MCF 10A (cell line): ENCODE measurements at regions not wholly inside any gene's neighbourhood (a gene's known extent, or its start where the extent isn't known, plus 50 kb on each side); places are given as distances from the start of the nearest gene placed in this dataset.

Source experiments
- BruUV-seq: library from RNA; stranded (reverse); fragments of 400-500 nt; replicated peaks from 2 replicates; lab custom pipeline; 2021; lab: Mats Ljungman, UMichigan
- CTCF ChIA-PET: fragments of 300-600 bp; sonication (Branson Sonifier 250); formaldehyde crosslinking; extraction: SDS; loops from one replicate; lab custom pipeline; 2021; ENCODE audit warnings: antibody characterized with exemption, inconsistent platforms; lab: Yijun Ruan, JAX
- POLR2A ChIA-PET: fragments of 300-600, 350-650 bp; sonication (Branson Sonifier 250); formaldehyde crosslinking; extraction: SDS; loops from one replicate; lab custom pipeline; 2020; ENCODE audit warnings: antibody characterized with exemption, inconsistent platforms; lab: Yijun Ruan, JAX
- DNase-seq: peaks from one replicate; pipeline ENCODE4 v3.0.0-alpha.2; 2018; ENCODE audit not compliant: unreplicated experiment
- H3K27ac Mint-ChIP-seq: one replicate; pipeline ENCODE4 v1.8.0; 2022; ENCODE audit warnings: mild to moderate bottlenecking, low read depth, mixed read lengths; ENCODE audit not compliant: unreplicated experiment
- H3K27me3 Mint-ChIP-seq: one replicate; pipeline ENCODE4 v1.8.0; 2022; ENCODE audit warnings: mixed read lengths; ENCODE audit not compliant: insufficient read depth, unreplicated experiment
- H3K36me3 Mint-ChIP-seq: one replicate; pipeline ENCODE4 v1.8.0; 2022; ENCODE audit warnings: mild to moderate bottlenecking, moderate library complexity, mixed read lengths; ENCODE audit not compliant: insufficient read depth, unreplicated experiment
- H3K4me1 Mint-ChIP-seq: one replicate; pipeline ENCODE4 v1.8.0; 2022; ENCODE audit warnings: mixed read lengths; ENCODE audit not compliant: insufficient read depth, unreplicated experiment
- H3K4me3 Mint-ChIP-seq: one replicate; pipeline ENCODE4 v1.8.0; 2022; ENCODE audit warnings: mild to moderate bottlenecking, moderate library complexity, mixed read lengths; ENCODE audit not compliant: unreplicated experiment
- H3K9me3 Mint-ChIP-seq: one replicate; pipeline ENCODE4 v1.8.0; 2022; ENCODE audit warnings: mixed read lengths; ENCODE audit not compliant: unreplicated experiment
- intact Hi-C: fragments of 100-400 bp; cut with micrococcal nuclease; formaldehyde crosslinking; loops from 2 replicates; pipeline ENCODE4 v1.14.1; 2022
- TF ChIP-seq, protein P1 (sequence below): fragments of 200-600 bp; IDR thresholded peaks from one replicate; pipeline ENCODE4 v1.8.0; 2022; ENCODE audit warnings: antibody characterized with exemption, mild to moderate bottlenecking; ENCODE audit not compliant: unreplicated experiment

DNA sequence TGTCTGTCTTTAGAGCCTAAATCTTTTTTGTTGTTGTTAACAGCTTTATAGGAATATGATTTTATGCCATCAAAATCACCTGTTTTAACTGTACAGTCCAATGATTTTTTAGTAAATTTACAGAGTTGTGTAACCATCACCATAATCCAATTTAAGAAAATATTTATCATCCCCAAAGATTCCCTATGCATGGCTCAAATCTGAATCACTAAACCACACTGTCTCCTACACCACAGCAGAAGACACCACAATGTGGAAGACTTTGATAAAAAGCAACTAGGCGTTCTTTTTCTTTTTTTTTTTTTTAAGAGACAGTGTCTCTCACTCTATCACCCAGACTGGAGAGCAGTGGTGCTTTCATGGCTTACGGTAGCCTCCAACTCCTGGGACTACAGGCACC, 99.6 kb downstream of the TXNL1 start:
- Mint-ChIP-seq H3K36me3 (no peaks in the 10 kb centered on the region), H3K27me3 (no peaks in the 10 kb centered on the region), H3K4me3 (no peak overlapping the region), H3K9me3 (no peaks in the 10 kb centered on the region), H3K4me1 (no peaks in the 10 kb centered on the region), H3K27ac (no peak overlapping the region)
- intact Hi-C loops, result no loop called here
- ChIA-PET CTCF (interaction anchor here (1.3 kb wide), 1 partner anchor 19 kb away, joined by 4 read pairs; no protein-coding TSS in a partner anchor), POLR2A (no interaction called here)
- TF ChIP-seq, protein P1, sequence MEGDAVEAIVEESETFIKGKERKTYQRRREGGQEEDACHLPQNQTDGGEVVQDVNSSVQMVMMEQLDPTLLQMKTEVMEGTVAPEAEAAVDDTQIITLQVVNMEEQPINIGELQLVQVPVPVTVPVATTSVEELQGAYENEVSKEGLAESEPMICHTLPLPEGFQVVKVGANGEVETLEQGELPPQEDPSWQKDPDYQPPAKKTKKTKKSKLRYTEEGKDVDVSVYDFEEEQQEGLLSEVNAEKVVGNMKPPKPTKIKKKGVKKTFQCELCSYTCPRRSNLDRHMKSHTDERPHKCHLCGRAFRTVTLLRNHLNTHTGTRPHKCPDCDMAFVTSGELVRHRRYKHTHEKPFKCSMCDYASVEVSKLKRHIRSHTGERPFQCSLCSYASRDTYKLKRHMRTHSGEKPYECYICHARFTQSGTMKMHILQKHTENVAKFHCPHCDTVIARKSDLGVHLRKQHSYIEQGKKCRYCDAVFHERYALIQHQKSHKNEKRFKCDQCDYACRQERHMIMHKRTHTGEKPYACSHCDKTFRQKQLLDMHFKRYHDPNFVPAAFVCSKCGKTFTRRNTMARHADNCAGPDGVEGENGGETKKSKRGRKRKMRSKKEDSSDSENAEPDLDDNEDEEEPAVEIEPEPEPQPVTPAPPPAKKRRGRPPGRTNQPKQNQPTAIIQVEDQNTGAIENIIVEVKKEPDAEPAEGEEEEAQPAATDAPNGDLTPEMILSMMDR, result no peak
- no TSS peak for BruUV-seq
- no peak for DNase-seq

- Mint-ChIP-seq H3K27ac (no peak overlapping the region), H3K9me3 (no peaks in the 10 kb centered on the region), H3K27me3 (no peaks in the 10 kb centered on the region), H3K4me3 (no peak overlapping the region), H3K4me1 (no peaks in the 10 kb centered on the region), H3K36me3 (no peaks in the 10 kb centered on the region)
- no peak for DNase-seq
- intact Hi-C loops, result no loop called here
- ChIA-PET POLR2A (no interaction called here), CTCF (no interaction called here)
- BruUV-seq, result no TSS peak
- TF ChIP-seq, protein P1, result no peak
These were observed 106.1 kb downstream of the TXNL1 start for GRCh38 chr18:56532176-56532840.

DNA sequence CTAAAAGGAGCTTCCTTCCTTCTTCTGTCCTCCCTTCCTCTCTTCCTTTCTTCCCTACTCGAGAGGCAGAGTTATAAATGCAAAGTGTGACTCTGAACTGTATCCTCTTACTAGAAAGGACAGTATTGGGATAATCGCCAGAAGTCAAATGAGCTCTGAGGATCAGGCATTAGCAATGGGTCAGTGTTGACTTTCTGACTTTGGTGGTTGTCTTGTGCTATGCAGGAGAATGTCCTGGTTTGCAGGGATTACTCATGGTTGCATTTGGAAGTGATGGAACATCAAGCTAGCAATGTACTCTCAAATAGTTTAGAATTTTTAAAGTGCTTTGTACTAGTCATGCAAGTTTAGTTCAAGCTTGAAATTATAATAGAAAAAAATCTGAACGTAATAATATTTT, 115.6 kb downstream of the TXNL1 start:
- Mint-ChIP-seq H3K27me3 (no peaks in the 10 kb centered on the region), H3K4me1 (no peaks in the 10 kb centered on the region)
- POLR2A ChIA-PET, result no interaction called here

GRCh38 chr18:56521263-56521662, 117.1 kb downstream of the TXNL1 start:
- H3K9me3 Mint-ChIP-seq, result no peaks in the 10 kb centered on the region
- CTCF ChIA-PET, result interaction anchor here (0.6 to 0.8 kb wide), 3 partner anchors 53 to 331 kb away, joined by 3 to 5 read pairs (median 4); no protein-coding TSS in a partner anchor
- DNase-seq, result no peak
- no TSS peak for BruUV-seq
- H3K36me3 Mint-ChIP-seq, result peaks cover 6% of the 10 kb centered on the region
- H3K4me1 Mint-ChIP-seq, result no peaks in the 10 kb centered on the region
- no peak overlapping the region for H3K27ac Mint-ChIP-seq
- TF ChIP-seq, protein P1, result no peak
- no peak overlapping the region for H3K4me3 Mint-ChIP-seq
- intact Hi-C loops, result no loop called here
- POLR2A ChIA-PET, result no interaction called here
- no peaks in the 10 kb centered on the region for H3K27me3 Mint-ChIP-seq

More for the DNA sequence above, 115.6 kb downstream of the TXNL1 start:
- CTCF ChIA-PET, result interaction anchor here (0.7 kb wide), 1 partner anchor 154 kb away, joined by 3 read pairs; no protein-coding TSS in a partner anchor
- no TSS peak for BruUV-seq
- Mint-ChIP-seq H3K9me3 (no peaks in the 10 kb centered on the region), H3K27ac (no peak overlapping the region), H3K36me3 (peaks cover 6% of the 10 kb centered on the region), H3K4me3 (no peak overlapping the region)
- TF ChIP-seq, protein P1, result no peak
- DNase-seq, result no peak
- intact Hi-C loops, result no loop called here
